Endothelial cell (in vitro differentiated cells): ENCODE measurements at regions not wholly inside any gene's neighbourhood (a gene's known extent, or its start where the extent isn't known, plus 50 kb on each side); places are given as distances from the start of the nearest gene placed in this dataset.
"Not testable (repeated sequence)": the region's sequence is repeated elsewhere in the genome, so short reads cannot be mapped to it uniquely, and the experiment has no call there.

Source experiments
- DNase-seq: peaks from one replicate; pipeline ENCODE4 v3.0.0; 2021; ENCODE audit warnings: low spot score
- H3K27ac Mint-ChIP-seq: one replicate; pipeline ENCODE4 v1.8.0; 2021; ENCODE audit warnings: mixed read lengths, inconsistent platforms; ENCODE audit not compliant: unreplicated experiment
- H3K27me3 Mint-ChIP-seq: one replicate; pipeline ENCODE4 v1.8.0; 2021; ENCODE audit warnings: mild to moderate bottlenecking, moderate library complexity, mixed read lengths, inconsistent platforms; ENCODE audit not compliant: unreplicated experiment
- H3K36me3 Mint-ChIP-seq: one replicate; pipeline ENCODE4 v1.8.0; 2021; ENCODE audit warnings: mild to moderate bottlenecking, low read depth, mixed read lengths, inconsistent platforms; ENCODE audit not compliant: unreplicated experiment
- H3K4me1 Mint-ChIP-seq: one replicate; pipeline ENCODE4 v1.8.0; 2021; ENCODE audit warnings: mild to moderate bottlenecking, mixed read lengths, inconsistent platforms; ENCODE audit not compliant: unreplicated experiment
- H3K4me3 Mint-ChIP-seq: one replicate; pipeline ENCODE4 v1.8.0; 2021; ENCODE audit warnings: mild to moderate bottlenecking, mixed read lengths, inconsistent platforms; ENCODE audit not compliant: unreplicated experiment
- H3K9me3 Mint-ChIP-seq: one replicate; pipeline ENCODE4 v1.8.0; 2021; ENCODE audit warnings: mixed read lengths, inconsistent platforms; ENCODE audit not compliant: unreplicated experiment
- TF ChIP-seq, protein P1 (sequence below): fragments of 200-600 bp; sonication (generic); IDR thresholded peaks from one replicate; pipeline ENCODE4 v1.5.0; 2021; ENCODE audit warnings: antibody characterized with exemption; ENCODE audit not compliant: unreplicated experiment

GRCh38 chr2:192634557-192634956, 439.8 kb upstream of the TMEFF2 start:
- H3K9me3 Mint-ChIP-seq, result no peaks in the 10 kb centered on the region
- H3K36me3 Mint-ChIP-seq, result no peaks in the 10 kb centered on the region
- TF ChIP-seq, protein P1, sequence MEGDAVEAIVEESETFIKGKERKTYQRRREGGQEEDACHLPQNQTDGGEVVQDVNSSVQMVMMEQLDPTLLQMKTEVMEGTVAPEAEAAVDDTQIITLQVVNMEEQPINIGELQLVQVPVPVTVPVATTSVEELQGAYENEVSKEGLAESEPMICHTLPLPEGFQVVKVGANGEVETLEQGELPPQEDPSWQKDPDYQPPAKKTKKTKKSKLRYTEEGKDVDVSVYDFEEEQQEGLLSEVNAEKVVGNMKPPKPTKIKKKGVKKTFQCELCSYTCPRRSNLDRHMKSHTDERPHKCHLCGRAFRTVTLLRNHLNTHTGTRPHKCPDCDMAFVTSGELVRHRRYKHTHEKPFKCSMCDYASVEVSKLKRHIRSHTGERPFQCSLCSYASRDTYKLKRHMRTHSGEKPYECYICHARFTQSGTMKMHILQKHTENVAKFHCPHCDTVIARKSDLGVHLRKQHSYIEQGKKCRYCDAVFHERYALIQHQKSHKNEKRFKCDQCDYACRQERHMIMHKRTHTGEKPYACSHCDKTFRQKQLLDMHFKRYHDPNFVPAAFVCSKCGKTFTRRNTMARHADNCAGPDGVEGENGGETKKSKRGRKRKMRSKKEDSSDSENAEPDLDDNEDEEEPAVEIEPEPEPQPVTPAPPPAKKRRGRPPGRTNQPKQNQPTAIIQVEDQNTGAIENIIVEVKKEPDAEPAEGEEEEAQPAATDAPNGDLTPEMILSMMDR, result no peak
- no peak overlapping the region for H3K27ac Mint-ChIP-seq
- no peak for DNase-seq
- H3K4me1 Mint-ChIP-seq, result no peaks in the 10 kb centered on the region
- no peak overlapping the region for H3K4me3 Mint-ChIP-seq
- H3K27me3 Mint-ChIP-seq, result peaks cover 1% of the 10 kb centered on the region

- no peaks in the 10 kb centered on the region for H3K9me3 Mint-ChIP-seq
- no peaks in the 10 kb centered on the region for H3K36me3 Mint-ChIP-seq
- DNase-seq, result no peak
- no peaks in the 10 kb centered on the region for H3K4me1 Mint-ChIP-seq
- no peak overlapping the region for H3K27ac Mint-ChIP-seq
- TF ChIP-seq, protein P1, result no peak
- H3K27me3 Mint-ChIP-seq, result no peaks in the 10 kb centered on the region
- H3K4me3 Mint-ChIP-seq, result no peak overlapping the region
Observed at GRCh38 chr2:192628017-192628416, 433.3 kb upstream of the TMEFF2 start.

- DNase-seq, result no peak
- TF ChIP-seq, protein P1, result no peak
- H3K36me3 Mint-ChIP-seq, result no peaks in the 10 kb centered on the region
Observed at GRCh38 chr2:192615105-192615504, 420.4 kb upstream of the TMEFF2 start.

GRCh38 chr2:192604295-192604694, 409.6 kb upstream of the TMEFF2 start:
- Mint-ChIP-seq H3K36me3 (no peaks in the 10 kb centered on the region), H3K4me3 (no peak overlapping the region), H3K27me3 (peaks cover 3% of the 10 kb centered on the region), H3K27ac (no peak overlapping the region), H3K9me3 (no peaks in the 10 kb centered on the region), H3K4me1 (no peaks in the 10 kb centered on the region)
- DNase-seq, result no peak
- TF ChIP-seq, protein P1, result no peak

More at GRCh38 chr2:192615105-192615504, 420.4 kb upstream of the TMEFF2 start:
- H3K27me3 Mint-ChIP-seq, result no peaks in the 10 kb centered on the region
- no peak overlapping the region for H3K4me3 Mint-ChIP-seq
- H3K27ac Mint-ChIP-seq, result no peak overlapping the region
- no peaks in the 10 kb centered on the region for H3K9me3 Mint-ChIP-seq
- no peaks in the 10 kb centered on the region for H3K4me1 Mint-ChIP-seq

GRCh38 chr2:192598649-192599048, 403.9 kb upstream of the TMEFF2 start:
- H3K4me3 Mint-ChIP-seq, DNase-seq, H3K27ac Mint-ChIP-seq, H3K36me3 Mint-ChIP-seq, H3K9me3 Mint-ChIP-seq, H3K27me3 Mint-ChIP-seq, H3K4me1 Mint-ChIP-seq: not testable (repeated sequence)

- Mint-ChIP-seq H3K4me1 (no peaks in the 10 kb centered on the region), H3K4me3 (no peak overlapping the region), H3K36me3 (no peaks in the 10 kb centered on the region), H3K9me3 (no peaks in the 10 kb centered on the region), H3K27ac (no peak overlapping the region), H3K27me3 (no peaks in the 10 kb centered on the region)
- TF ChIP-seq, protein P1, result no peak
- no peak for DNase-seq
Observed at GRCh38 chr2:192593561-192593960, 398.8 kb upstream of the TMEFF2 start.
